Common myeloid progenitor, CD34-positive (primary cell): ENCODE measurements at regions not wholly inside any gene's neighbourhood (a gene's known extent, or its start where the extent isn't known, plus 50 kb on each side); places are given as distances from the start of the nearest gene placed in this dataset.

ENCODE experiments used
- CTCF ChIA-PET: fragments of 350-600 bp; sonication (Branson Sonifier 250); formaldehyde crosslinking; loops from one replicate; lab custom pipeline; 2021; ENCODE audit warnings: antibody characterized with exemption; lab: Charles Lee
- POLR2A ChIA-PET: fragments of 350-600 bp; sonication (Branson Sonifier 250); formaldehyde crosslinking; loops from one replicate; lab custom pipeline; 2021; ENCODE audit warnings: antibody characterized with exemption; lab: Charles Lee
- DNase-seq, 3 donors: peaks; one replicate each; pipeline versions ENCODE4 v3.0.0 to v3.0.0-alpha.2; 2013
- H3K27ac ChIP-seq, 2 experiments: 1 replicate in 1 of 2; 2 replicates in 1 of 2; pipeline ENCODE4 v1.7.0; 2013; ENCODE audit warnings: inconsistent platforms in 2 of 2, low read length in 2 of 2, mild to moderate bottlenecking in 2 of 2, low read depth in 1 of 2, moderate library complexity in 1 of 2; ENCODE audit not compliant: severe bottlenecking in 2 of 2, insufficient read depth in 1 of 2, poor library complexity in 1 of 2
- H3K27me3 ChIP-seq, 5 experiments: replicated peaks in 2 of 5; 1 replicate in 3 of 5; 2 replicates in 2 of 5; pipeline versions ENCODE4 v1.6.1 to v1.7.0; 2013; ENCODE audit warnings: low read length in 4 of 5, mild to moderate bottlenecking in 2 of 5, moderate library complexity in 2 of 5, inconsistent platforms in 1 of 5; ENCODE audit not compliant: insufficient read depth in 5 of 5, control insufficient read depth in 4 of 5
- H3K36me3 ChIP-seq, 4 experiments: 1 replicate in 2 of 4; 2 replicates in 2 of 4; pipeline versions ENCODE4 v1.6.1 to v1.7.0; 2013; ENCODE audit warnings: low read length in 3 of 4, control low read depth in 1 of 4, mild to moderate bottlenecking in 1 of 4; ENCODE audit not compliant: control insufficient read depth in 4 of 4, insufficient read depth in 4 of 4
- H3K4me1 ChIP-seq, 4 experiments: 1 replicate in 3 of 4; 2 replicates in 1 of 4; pipeline versions ENCODE4 v1.6.1 to v1.7.1; 2013; ENCODE audit warnings: low read length in 3 of 4, mild to moderate bottlenecking in 3 of 4, control low read depth in 1 of 4, inconsistent platforms in 1 of 4, moderate library complexity in 1 of 4; ENCODE audit not compliant: control insufficient read depth in 4 of 4, insufficient read depth in 4 of 4; ENCODE audit errors: control extremely low read depth in 1 of 4
- H3K4me3 ChIP-seq, 7 experiments: 1 replicate in 4 of 7; 2 replicates in 3 of 7; pipeline versions ENCODE4 v1.5.1 to v1.7.0; 2013; ENCODE audit warnings: mild to moderate bottlenecking in 7 of 7, low read length in 6 of 7, moderate library complexity in 6 of 7, inconsistent platforms in 2 of 7, low read depth in 2 of 7, control low read depth in 1 of 7; ENCODE audit not compliant: insufficient read depth in 4 of 7, control insufficient read depth in 1 of 7; ENCODE audit errors: extremely low read depth in 1 of 7
- H3K9me3 ChIP-seq, 5 experiments: 1 replicate in 4 of 5; 2 replicates in 1 of 5; pipeline versions ENCODE4 v1.6.1 to v1.7.1; 2013; ENCODE audit warnings: low read length in 4 of 5, mild to moderate bottlenecking in 2 of 5, inconsistent platforms in 1 of 5, low read depth in 1 of 5, moderate library complexity in 1 of 5; ENCODE audit not compliant: control insufficient read depth in 4 of 5, insufficient read depth in 2 of 5; ENCODE audit errors: control extremely low read depth in 1 of 5
- WGBS: methylation state at CpG from one replicate; pipeline ENCODE4 v1.1.5; 2013; ENCODE audit not compliant: insufficient coverage; 5-methylcytosine and 5-hydroxymethylcytosine counted together

GRCh38 chr1:224523676-224524075 lies 89.1 kb upstream of the WDR26 start:
- ChIA-PET POLR2A (no interaction called here), CTCF (interaction anchor here (5.0 kb wide), 1 partner anchor 10 kb away, joined by 28 read pairs; no protein-coding TSS in a partner anchor)
- H3K9me3 ChIP-seq: no peaks in the 10 kb centered on the region
- H3K36me3 ChIP-seq: no peaks in the 10 kb centered on the region
- DNase-seq: no peak
- no peak overlapping the region for H3K4me3 ChIP-seq
- no peaks in the 10 kb centered on the region for H3K4me1 ChIP-seq
- H3K27ac ChIP-seq: no peak overlapping the region
- no peaks in the 10 kb centered on the region for H3K27me3 ChIP-seq

DNA sequence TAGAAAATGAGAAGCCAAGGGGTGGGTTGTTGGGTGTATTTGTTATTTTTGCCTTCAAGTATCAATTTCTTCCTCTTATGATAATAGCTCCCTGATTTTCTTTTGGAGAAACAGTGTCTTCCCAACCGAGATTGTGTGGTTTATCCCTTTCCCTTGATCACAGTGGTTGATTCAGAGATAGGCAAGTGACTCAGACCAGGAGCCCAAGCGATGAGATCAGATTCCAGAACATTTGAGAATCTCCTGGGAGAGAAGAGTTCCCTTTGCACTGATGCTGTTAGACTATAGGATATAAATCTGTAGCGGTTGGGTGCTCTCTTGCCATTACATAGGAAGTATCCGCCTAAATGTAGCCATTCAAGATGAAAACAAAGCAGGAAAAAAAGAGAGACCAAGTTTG lies 90.1 kb upstream of the WDR26 start:
- no peaks in the 10 kb centered on the region for H3K36me3 ChIP-seq
- no peak overlapping the region for H3K4me3 ChIP-seq
- POLR2A ChIA-PET: interaction anchor here (0.6 kb wide), 1 partner anchor 183 kb away, joined by 3 read pairs; no protein-coding TSS in a partner anchor
- no peaks in the 10 kb centered on the region for H3K4me1 ChIP-seq
- CTCF ChIA-PET: interaction anchor here (1.2 to 5.0 kb wide), 2 partner anchors 11 to 14 kb away, joined by 3 to 28 read pairs; no protein-coding TSS in a partner anchor
- no peak for DNase-seq
- no peak overlapping the region for H3K27ac ChIP-seq
- WGBS: 96% methylated on average over 3 of the region's 4 CpGs
- no peaks in the 10 kb centered on the region for H3K27me3 ChIP-seq
- H3K9me3 ChIP-seq: no peaks in the 10 kb centered on the region

- Histone ChIP-seq H3K27me3 (no peaks in the 10 kb centered on the region), H3K9me3 (no peaks in the 10 kb centered on the region), H3K36me3 (no peaks in the 10 kb centered on the region), H3K4me1 (no peaks in the 10 kb centered on the region), H3K27ac (no peak overlapping the region), H3K4me3 (no peak overlapping the region)
- WGBS: 96% methylated on average over 4 of the region's 4 CpGs
- DNase-seq: no peak
- CTCF ChIA-PET: interaction anchor here (1.0 to 5.0 kb wide), 3 partner anchors 12 to 13 kb away, joined by 3 to 28 read pairs (median 3); no protein-coding TSS in a partner anchor
- POLR2A ChIA-PET: no interaction called here
These were observed 90.6 kb upstream of the CNIH3 start for GRCh38 chr1:224525411-224526040.

DNA sequence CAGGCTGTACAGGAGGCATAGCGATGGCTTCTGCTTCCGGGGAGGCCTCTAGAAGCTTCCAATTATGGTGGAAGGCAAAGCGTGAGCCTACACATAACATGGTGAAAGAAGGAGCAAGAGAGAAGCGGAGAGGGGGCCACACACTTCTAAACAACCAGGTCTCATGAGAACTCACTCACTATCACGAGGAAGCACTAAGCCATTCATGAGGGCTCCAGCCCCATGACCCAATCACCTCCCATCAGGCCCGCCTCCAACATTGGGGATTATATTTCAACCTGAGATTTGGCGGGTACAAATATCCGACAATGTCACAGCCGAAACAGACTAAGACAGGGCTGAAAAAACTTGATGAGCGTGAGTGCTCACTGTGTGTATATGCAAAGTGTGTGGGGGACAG lies 89.3 kb upstream of the CNIH3 start:
- H3K9me3 ChIP-seq: no peaks in the 10 kb centered on the region
- H3K27me3 ChIP-seq: no peaks in the 10 kb centered on the region
- WGBS: 96% methylated on average over 9 of the region's 10 CpGs
- no peak overlapping the region for H3K4me3 ChIP-seq
- ChIA-PET CTCF (interaction anchor here (0.8 to 1.0 kb wide), 2 partner anchors 12 to 13 kb away, joined by 3 to 4 read pairs; no protein-coding TSS in a partner anchor), POLR2A (no interaction called here)
- no peak for DNase-seq
- no peak overlapping the region for H3K27ac ChIP-seq
- H3K4me1 ChIP-seq: no peaks in the 10 kb centered on the region
- no peaks in the 10 kb centered on the region for H3K36me3 ChIP-seq

- no peaks in the 10 kb centered on the region for H3K36me3 ChIP-seq
- POLR2A ChIA-PET: no interaction called here
- no peaks in the 10 kb centered on the region for H3K4me1 ChIP-seq
- 93% methylated on average over 3 of the region's 3 CpGs for WGBS
- no peaks in the 10 kb centered on the region for H3K27me3 ChIP-seq
- no peaks in the 10 kb centered on the region for H3K9me3 ChIP-seq
- CTCF ChIA-PET: no interaction called here
- no peak overlapping the region for H3K27ac ChIP-seq
- DNase-seq: no peak
- H3K4me3 ChIP-seq: no peak overlapping the region
These were observed 87.2 kb upstream of the CNIH3 start for GRCh38 chr1:224528900-224529299.

GRCh38 chr1:224529844-224530243 lies 86.3 kb upstream of the CNIH3 start:
- no peaks in the 10 kb centered on the region for H3K36me3 ChIP-seq
- H3K4me3 ChIP-seq: no peak overlapping the region
- POLR2A ChIA-PET: no interaction called here
- no peak for DNase-seq
- H3K9me3 ChIP-seq: no peaks in the 10 kb centered on the region
- CTCF ChIA-PET: no interaction called here
- H3K27ac ChIP-seq: no peak overlapping the region
- H3K27me3 ChIP-seq: no peaks in the 10 kb centered on the region
- 91% methylated on average over 4 of the region's 5 CpGs for WGBS
- no peaks in the 10 kb centered on the region for H3K4me1 ChIP-seq

DNA sequence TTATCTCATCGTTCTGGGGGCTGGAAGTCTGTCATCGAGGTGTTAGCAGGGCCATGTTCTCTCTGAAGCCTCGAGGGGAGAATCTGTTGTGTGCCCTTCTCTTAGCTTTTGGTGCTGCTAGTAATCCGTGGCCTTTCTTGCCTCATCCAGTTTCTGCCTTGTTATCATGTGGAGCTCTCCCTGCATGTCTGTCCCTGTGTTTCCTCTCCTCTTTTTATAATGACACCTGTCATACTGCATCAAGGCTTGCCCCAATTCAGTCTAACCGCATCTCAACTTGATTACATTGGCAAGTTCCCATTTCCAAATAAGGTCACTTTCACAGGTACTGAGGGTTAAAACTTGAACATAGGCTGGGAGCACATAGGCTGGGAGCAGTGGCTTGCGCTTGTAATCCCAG lies 82.6 kb upstream of the CNIH3 start:
- no peak overlapping the region for H3K27ac ChIP-seq
- no peak for DNase-seq
- no peaks in the 10 kb centered on the region for H3K9me3 ChIP-seq
- H3K4me3 ChIP-seq: no peak overlapping the region
- ChIA-PET CTCF (interaction anchor here (1.2 to 2.2 kb wide), 2 partner anchors 18 to 20 kb away, joined by 3 to 4 read pairs; no protein-coding TSS in a partner anchor), POLR2A (no interaction called here)
- H3K36me3 ChIP-seq: no peaks in the 10 kb centered on the region
- H3K4me1 ChIP-seq: no peaks in the 10 kb centered on the region
- H3K27me3 ChIP-seq: peaks cover 0 to 2% (median 0%) of the 10 kb centered on the region in 5 experiments
- WGBS: 96% methylated on average over 4 of the region's 6 CpGs
